Calu3 (cell line): ENCODE measurements at regions not wholly inside any gene's neighbourhood (a gene's known extent, or its start where the extent isn't known, plus 50 kb on each side); places are given as distances from the start of the nearest gene placed in this dataset.

Source experiments
- BruUV-seq: library from RNA; stranded (reverse); fragments of 400-500 nt; replicated peaks from 2 replicates; lab custom pipeline; 2021; lab: Mats Ljungman, UMichigan
- CTCF ChIA-PET: fragments of 300-600 bp; sonication (Branson Sonifier 250); formaldehyde crosslinking; loops from one replicate; lab custom pipeline; 2022; ENCODE audit warnings: antibody characterized with exemption; lab: Charles Lee
- DNase-seq: peaks from one replicate; pipeline ENCODE4 v3.0.0; 2022
- H3K27ac Mint-ChIP-seq: one replicate; pipeline ENCODE4 v1.8.0; 2022; ENCODE audit warnings: mixed read lengths; ENCODE audit not compliant: unreplicated experiment
- H3K27me3 Mint-ChIP-seq: one replicate; pipeline ENCODE4 v1.8.0; 2022; ENCODE audit warnings: mixed read lengths; ENCODE audit not compliant: unreplicated experiment
- H3K36me3 Mint-ChIP-seq: one replicate; pipeline ENCODE4 v1.8.0; 2022; ENCODE audit warnings: mild to moderate bottlenecking, moderate library complexity, mixed read lengths; ENCODE audit not compliant: insufficient read depth, unreplicated experiment
- H3K4me1 Mint-ChIP-seq: one replicate; pipeline ENCODE4 v1.8.0; 2022; ENCODE audit warnings: mild to moderate bottlenecking, low read depth, mixed read lengths; ENCODE audit not compliant: unreplicated experiment
- H3K4me3 Mint-ChIP-seq: one replicate; pipeline ENCODE4 v1.8.0; 2022; ENCODE audit warnings: mild to moderate bottlenecking, low read depth, moderate library complexity, mixed read lengths; ENCODE audit not compliant: unreplicated experiment
- H3K9me3 Mint-ChIP-seq: one replicate; pipeline ENCODE4 v1.8.0; 2022; ENCODE audit warnings: low read depth, mixed read lengths; ENCODE audit not compliant: unreplicated experiment
- CTCF ChIP-seq: fragments of 200-600 bp; IDR thresholded peaks from one replicate; pipeline ENCODE4 v1.8.0; 2022; ENCODE audit warnings: antibody characterized with exemption; ENCODE audit not compliant: unreplicated experiment
- intact Hi-C: fragments of 100-400 bp; cut with micrococcal nuclease; formaldehyde crosslinking; loops from one replicate; pipeline ENCODE4 v1.10.0; 2022; ENCODE audit not compliant: unreplicated experiment

- BruUV-seq, result no TSS peak
- Mint-ChIP-seq H3K27me3 (peaks cover 80% of the 10 kb centered on the region), H3K27ac (no peak overlapping the region), H3K9me3 (no peaks in the 10 kb centered on the region), H3K4me1 (no peaks in the 10 kb centered on the region), H3K36me3 (no peaks in the 10 kb centered on the region), H3K4me3 (no peak overlapping the region)
- CTCF ChIA-PET, result no interaction called here
- DNase-seq, result no peak
- intact Hi-C loops, result no loop called here
- no peak for TF ChIP-seq CTCF
Observed at GRCh38 chr7:23913016-23913415, 203.0 kb downstream of the STK31 start.

GRCh38 chr7:23915236-23915635, 205.2 kb downstream of the STK31 start:
- intact Hi-C loops, result no loop called here
- no peaks in the 10 kb centered on the region for H3K36me3 Mint-ChIP-seq
- peaks cover 72% of the 10 kb centered on the region for H3K27me3 Mint-ChIP-seq
- CTCF ChIA-PET, result no interaction called here
- H3K27ac Mint-ChIP-seq, result no peak overlapping the region
- no peak overlapping the region for H3K4me3 Mint-ChIP-seq
- no peak for TF ChIP-seq CTCF
- BruUV-seq, result no TSS peak
- no peaks in the 10 kb centered on the region for H3K4me1 Mint-ChIP-seq
- no peaks in the 10 kb centered on the region for H3K9me3 Mint-ChIP-seq
- no peak for DNase-seq

- TF ChIP-seq CTCF, result no peak
- BruUV-seq, result no TSS peak
- CTCF ChIA-PET, result interaction anchor here (1.1 kb wide), 1 partner anchor 13 kb away, joined by 3 read pairs; no protein-coding TSS in a partner anchor
Observed at GRCh38 chr7:23918286-23918685, 208.3 kb downstream of the STK31 start.

DNA sequence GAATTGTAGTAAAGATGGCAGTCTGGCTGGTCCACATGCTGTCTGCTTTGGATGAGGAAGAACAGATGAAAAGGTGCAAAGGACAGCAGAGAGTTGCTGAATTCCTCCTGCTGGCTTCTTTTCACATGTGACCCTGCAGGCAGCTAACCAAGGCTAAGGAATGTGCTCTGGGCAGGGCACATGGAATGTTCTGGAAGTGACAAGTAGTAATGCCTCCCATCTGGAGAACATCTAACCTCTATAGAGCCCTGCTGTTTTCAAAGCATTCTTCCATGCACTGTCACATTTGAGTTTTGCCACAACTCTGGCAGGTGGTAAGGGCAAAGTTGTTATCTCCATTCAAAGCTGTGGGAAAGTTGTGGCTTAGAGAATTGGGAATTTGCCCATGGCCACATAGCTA, 208.8 kb downstream of the STK31 start:
- intact Hi-C loops, result no loop called here
- Mint-ChIP-seq H3K4me3 (no peak overlapping the region), H3K27me3 (peaks cover 57% of the 10 kb centered on the region), H3K4me1 (no peaks in the 10 kb centered on the region), H3K9me3 (no peaks in the 10 kb centered on the region), H3K36me3 (no peaks in the 10 kb centered on the region), H3K27ac (no peak overlapping the region)
- DNase-seq, result no peak
- BruUV-seq, result no TSS peak
- TF ChIP-seq CTCF, result no peak
- CTCF ChIA-PET, result interaction anchor here (0.6 kb wide), 1 partner anchor 346 kb away, joined by 3 read pairs; no protein-coding TSS in a partner anchor

More at GRCh38 chr7:23918286-23918685, 208.3 kb downstream of the STK31 start:
- DNase-seq, result no peak
- intact Hi-C loops, result no loop called here
- H3K9me3 Mint-ChIP-seq, result no peaks in the 10 kb centered on the region
- H3K4me1 Mint-ChIP-seq, result no peaks in the 10 kb centered on the region
- peaks cover 57% of the 10 kb centered on the region for H3K27me3 Mint-ChIP-seq
- no peak overlapping the region for H3K4me3 Mint-ChIP-seq
- H3K27ac Mint-ChIP-seq, result no peak overlapping the region
- no peaks in the 10 kb centered on the region for H3K36me3 Mint-ChIP-seq
